SU-DHL-6 (cell line): ENCODE measurements at regions not wholly inside any gene's neighbourhood (a gene's known extent, or its start where the extent isn't known, plus 50 kb on each side); places are given as distances from the start of the nearest gene placed in this dataset.

Source experiments
- H2AFZ ChIP-seq: fragments of 200-600 bp; sonication (generic); 2 replicates; pipeline ENCODE4 v1.6.1; 2014; ENCODE audit warnings: low read depth, mild to moderate bottlenecking, moderate library complexity, mixed read lengths, antibody characterized with exemption, low read length; ENCODE audit not compliant: severe bottlenecking
- H3F3A ChIP-seq: fragments of 200-600 bp; shearing (Covaris generic); 2 replicates; pipeline ENCODE4 v1.6.0; 2016; ENCODE audit warnings: antibody characterized with exemption, mild to moderate bottlenecking; ENCODE audit not compliant: insufficient read depth
- H3K27ac ChIP-seq: fragments of 200-600 bp; sonication (generic); 2 replicates; pipeline ENCODE4 v1.5.1; 2016; ENCODE audit warnings: low read depth, mild to moderate bottlenecking, low read length, moderate library complexity, mixed read lengths
- H3K27me3 ChIP-seq: fragments of 200-600 bp; sonication (generic), shearing (Covaris generic); 2 replicates; pipeline ENCODE4 v1.6.0; 2014; ENCODE audit warnings: mild to moderate bottlenecking, low read length
- H3K36me3 ChIP-seq: fragments of 200-600 bp; sonication (generic); 2 replicates; pipeline ENCODE4 v1.6.1; 2014; ENCODE audit warnings: mild to moderate bottlenecking, low read length, mixed read lengths
- H3K4me2 ChIP-seq: fragments of 300-600, 200-600 bp; shearing (Covaris generic), sonication (generic); 2 replicates; pipeline ENCODE4 v1.6.0; 2014; ENCODE audit warnings: low read length, low read depth, mild to moderate bottlenecking; ENCODE audit not compliant: poor library complexity, severe bottlenecking
- H3K4me3 ChIP-seq: fragments of 200-600 bp; sonication (generic); 2 replicates; pipeline ENCODE4 v1.5.1; 2014; ENCODE audit warnings: antibody characterized with exemption, low read length, mild to moderate bottlenecking, mixed read lengths; ENCODE audit not compliant: insufficient read depth, poor library complexity, severe bottlenecking
- H3K79me2 ChIP-seq: fragments of 200-600 bp; sonication (generic); 2 replicates; pipeline ENCODE4 v1.6.1; 2014; ENCODE audit warnings: mild to moderate bottlenecking, low read length, moderate library complexity; ENCODE audit not compliant: insufficient read depth
- H3K9ac ChIP-seq: fragments of 200-600 bp; sonication (generic); 2 replicates; pipeline ENCODE4 v1.7.0; 2014; ENCODE audit warnings: mild to moderate bottlenecking, low read length
- H3K9me2 ChIP-seq: fragments of 200-600 bp; sonication (generic); replicated peaks from 2 replicates; pipeline ENCODE4 v1.6.1; 2014; ENCODE audit warnings: low read length; ENCODE audit not compliant: insufficient read depth
- H3K9me3 ChIP-seq: fragments of 200-600 bp; sonication (generic); 2 replicates; pipeline ENCODE4 v1.6.1; 2014; ENCODE audit warnings: low read length, mixed read lengths; ENCODE audit not compliant: insufficient read depth
- H4K20me1 ChIP-seq: fragments of 200-600 bp; sonication (generic); 2 replicates; pipeline ENCODE4 v1.6.1; 2014; ENCODE audit warnings: low read depth, mild to moderate bottlenecking, antibody characterized with exemption, low read length, moderate library complexity, mixed read lengths
- CTCF ChIP-seq: fragments of 200-600 bp; sonication (generic); IDR thresholded peaks from one replicate; pipeline ENCODE4 v1.5.1; 2017; ENCODE audit warnings: antibody characterized with exemption, mild to moderate bottlenecking, low read length, moderate library complexity; ENCODE audit not compliant: insufficient read depth, poor library complexity, severe bottlenecking
- EZH2phosphoT487 ChIP-seq: fragments of 200-600 bp; sonication (generic), shearing (Covaris generic); conservative IDR thresholded peaks from 2 replicates; pipeline ENCODE4 v1.6.1; 2018; ENCODE audit warnings: mild to moderate bottlenecking, antibody characterized with exemption, low read length, moderate library complexity, mixed read lengths

- Histone ChIP-seq H3K27ac (no peak overlapping the region), H3K36me3 (no peaks in the 10 kb centered on the region), H2AFZ (no peak overlapping the region), H3K9ac (no peak overlapping the region), H4K20me1 (no peaks in the 10 kb centered on the region), H3K9me2 (no peaks in the 10 kb centered on the region), H3K4me3 (no peak overlapping the region), H3K79me2 (no peaks in the 10 kb centered on the region), H3K4me2 (no peak overlapping the region), H3F3A (no peaks in the 10 kb centered on the region), H3K27me3 (no peaks in the 10 kb centered on the region), H3K9me3 (no peaks in the 10 kb centered on the region)
- TF ChIP-seq EZH2phosphoT487 (no peak), CTCF (no peak)
Observed at GRCh38 chr20:40773376-40773775, 84.3 kb upstream of the MAFB start.

- H3K36me3 ChIP-seq, result no peaks in the 10 kb centered on the region
- H3F3A ChIP-seq, result no peaks in the 10 kb centered on the region
- no peak for TF ChIP-seq EZH2phosphoT487
- TF ChIP-seq CTCF, result no peak
- no peaks in the 10 kb centered on the region for H3K79me2 ChIP-seq
- H3K27ac ChIP-seq, result no peak overlapping the region
- H4K20me1 ChIP-seq, result no peaks in the 10 kb centered on the region
- H2AFZ ChIP-seq, result no peak overlapping the region
- no peak overlapping the region for H3K4me3 ChIP-seq
- H3K9me3 ChIP-seq, result no peaks in the 10 kb centered on the region
- no peak overlapping the region for H3K9ac ChIP-seq
- H3K4me2 ChIP-seq, result no peak overlapping the region
- H3K9me2 ChIP-seq, result no peaks in the 10 kb centered on the region
- H3K27me3 ChIP-seq, result no peaks in the 10 kb centered on the region
Observed at GRCh38 chr20:40774252-40774651, 85.2 kb upstream of the MAFB start.

GRCh38 chr20:40775561-40776146, 86.6 kb upstream of the MAFB start:
- H3K9me3 ChIP-seq, result no peaks in the 10 kb centered on the region
- H3K36me3 ChIP-seq, result no peaks in the 10 kb centered on the region
- H2AFZ ChIP-seq, result no peak overlapping the region
- no peak overlapping the region for H3K27ac ChIP-seq
- no peaks in the 10 kb centered on the region for H3K27me3 ChIP-seq
- H3K79me2 ChIP-seq, result no peaks in the 10 kb centered on the region
- H3K4me2 ChIP-seq, result no peak overlapping the region
- no peak overlapping the region for H3K4me3 ChIP-seq
- H4K20me1 ChIP-seq, result no peaks in the 10 kb centered on the region
- H3F3A ChIP-seq, result no peaks in the 10 kb centered on the region
- no peaks in the 10 kb centered on the region for H3K9me2 ChIP-seq
- no peak overlapping the region for H3K9ac ChIP-seq
- TF ChIP-seq EZH2phosphoT487 (no peak), CTCF (no peak)
